ENCODE measurements at regions not wholly inside any gene's neighbourhood (a gene's known extent, or its start where the extent isn't known, plus 50 kb on each side); places are given as distances from the start of the nearest gene placed in this dataset.
A peak's percentile ranks its signal among the peaks of the same experiment; 100 is the strongest.
"Not testable (repeated sequence)": the region's sequence is repeated elsewhere in the genome, so short reads cannot be mapped to it uniquely, and the experiment has no call there.

DNA sequence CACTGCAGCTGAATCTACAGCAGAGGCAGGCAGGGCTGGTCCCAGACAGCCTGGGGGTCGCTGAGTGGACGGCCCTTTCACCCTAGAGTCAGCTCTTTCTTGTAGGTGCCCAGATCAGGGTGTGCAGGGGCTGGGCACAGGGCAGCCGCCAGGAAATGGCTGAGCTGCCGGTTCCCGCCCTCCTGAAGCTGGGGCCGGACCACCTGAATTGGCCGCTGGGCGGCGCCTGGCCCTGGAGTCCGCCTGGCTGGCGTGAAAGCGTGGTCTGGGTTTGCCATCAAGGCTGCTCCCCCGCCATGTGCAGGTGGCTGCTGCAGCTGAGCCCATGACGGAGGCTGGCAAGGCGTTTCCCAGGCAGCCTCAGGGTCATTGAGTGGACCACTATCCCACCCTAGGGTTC, 85.7 kb downstream of the POTEM start:
- DNase-seq (ENCODE audit: low spot score); ATAC-seq: not testable (repeated sequence)

GRCh38 chr14:19053426-19054050, 86.3 kb downstream of the POTEM start:
- DNase-seq (ENCODE audit: low spot score): not testable (repeated sequence)
- peak; percentile 65 for ATAC-seq

DNA sequence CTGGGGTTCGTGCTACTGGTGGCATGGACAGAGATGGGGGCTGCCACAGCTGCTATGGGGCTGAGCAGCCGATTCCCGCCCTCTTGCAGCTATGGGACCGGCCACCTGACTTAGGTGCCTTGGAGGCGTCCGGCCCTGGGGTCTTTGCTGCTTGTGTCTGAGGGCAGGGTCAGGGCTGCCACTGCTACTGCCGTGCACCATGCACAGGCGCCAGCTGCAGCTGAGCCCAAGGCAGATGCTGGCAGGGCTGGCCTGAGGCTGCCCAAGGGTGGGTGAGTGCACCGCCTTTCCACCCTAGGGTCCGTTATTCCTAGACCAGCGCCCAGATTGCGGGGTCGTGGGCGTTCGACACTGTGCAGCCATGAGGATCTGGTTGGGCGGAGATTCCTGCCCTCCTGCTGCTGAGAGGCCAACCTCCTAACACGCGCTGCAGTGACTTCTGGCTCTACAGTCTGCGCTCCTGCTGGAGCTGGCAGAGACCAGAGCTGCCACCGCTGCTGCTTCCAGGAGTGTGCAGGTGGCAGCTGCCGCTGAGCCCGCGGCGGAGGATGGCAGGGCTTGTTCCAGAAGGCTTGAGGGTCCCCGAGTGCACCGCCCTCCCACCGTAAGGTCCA, 87.0 kb downstream of the POTEM start:
- DNase-seq (ENCODE audit: low spot score); ATAC-seq: not testable (repeated sequence)

- peak; percentile 80 for ATAC-seq
These were observed 87.7 kb downstream of the POTEM start for GRCh38 chr14:19054934-19055333.

DNA sequence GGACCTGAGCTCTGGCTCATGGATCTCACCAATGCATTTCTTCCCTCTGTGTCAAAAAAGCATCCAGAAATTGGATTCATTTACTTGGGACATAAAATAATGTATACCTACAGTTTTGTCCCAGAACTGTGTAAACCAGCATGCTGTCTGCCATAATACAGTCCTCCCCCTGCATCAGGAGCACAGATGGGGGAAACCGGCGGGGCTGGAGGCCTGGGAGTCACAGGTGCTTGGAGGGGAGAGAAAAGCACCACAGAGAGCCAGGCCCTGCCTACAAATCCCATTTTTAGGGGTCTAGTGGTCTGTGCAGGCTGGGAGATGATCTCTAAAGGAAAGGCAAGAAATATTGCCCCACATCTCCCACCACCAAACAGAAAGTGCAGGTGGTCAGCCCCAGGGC, 91.8 kb downstream of the POTEM start:
- DNase-seq (ENCODE audit: low spot score); ATAC-seq: not testable (repeated sequence)

More at GRCh38 chr14:19054934-19055333, 87.7 kb downstream of the POTEM start:
- not testable (repeated sequence) for DNase-seq (ENCODE audit: low spot score)

- not testable (repeated sequence) for DNase-seq (ENCODE audit: low spot score)
- ATAC-seq: peak; percentile 73
These were observed 94.6 kb downstream of the POTEM start for GRCh38 chr14:19061689-19062450.

- ATAC-seq; DNase-seq (ENCODE audit: low spot score): not testable (repeated sequence)
These were observed 101.7 kb downstream of the POTEM start for GRCh38 chr14:19068957-19069356.

- not testable (repeated sequence) for ATAC-seq; DNase-seq (ENCODE audit: low spot score)
These were observed 105.3 kb downstream of the POTEM start for GRCh38 chr14:19072518-19072917.

DNA sequence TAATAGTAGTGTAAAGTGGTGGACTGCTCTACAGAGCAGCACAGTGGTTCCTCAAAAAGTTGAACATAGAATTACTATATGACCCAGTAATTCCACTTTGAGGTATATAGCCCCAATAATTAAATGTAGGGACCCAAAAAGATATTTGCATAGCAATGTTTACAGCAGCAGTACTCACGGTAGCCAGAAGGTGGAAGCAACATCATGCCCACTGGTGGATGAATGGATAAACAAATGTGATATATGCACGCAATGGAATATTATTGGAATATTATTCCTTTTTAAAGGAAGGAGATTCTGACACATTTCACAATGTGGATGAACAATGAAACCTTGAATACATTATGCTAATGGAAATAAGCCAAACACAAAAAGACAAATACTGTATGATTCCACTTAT, 121.4 kb downstream of the POTEM start:
- DNase-seq (ENCODE audit: low spot score): not testable (repeated sequence)
- peak; percentile 39 for ATAC-seq

DNA sequence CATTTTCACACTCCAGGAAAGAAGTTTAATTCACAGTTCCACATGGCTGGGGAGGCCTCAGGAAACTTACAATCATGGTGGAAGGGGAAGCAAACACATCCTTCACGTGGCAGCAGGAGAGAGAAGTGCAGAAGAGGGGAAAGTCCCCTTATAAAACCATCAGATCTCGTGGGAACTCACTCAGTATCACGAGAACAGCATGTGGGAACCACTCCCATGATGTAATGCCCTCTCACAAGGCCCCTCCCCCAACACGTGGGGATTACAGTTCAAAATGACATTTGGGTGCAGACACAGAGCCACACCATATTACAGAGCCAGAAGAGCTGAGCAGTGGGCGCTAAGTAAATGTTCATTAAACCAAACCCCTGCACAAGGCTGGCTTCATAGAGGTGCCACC, 126.0 kb downstream of the POTEM start:
- not testable (repeated sequence) for DNase-seq (ENCODE audit: low spot score); ATAC-seq

DNA sequence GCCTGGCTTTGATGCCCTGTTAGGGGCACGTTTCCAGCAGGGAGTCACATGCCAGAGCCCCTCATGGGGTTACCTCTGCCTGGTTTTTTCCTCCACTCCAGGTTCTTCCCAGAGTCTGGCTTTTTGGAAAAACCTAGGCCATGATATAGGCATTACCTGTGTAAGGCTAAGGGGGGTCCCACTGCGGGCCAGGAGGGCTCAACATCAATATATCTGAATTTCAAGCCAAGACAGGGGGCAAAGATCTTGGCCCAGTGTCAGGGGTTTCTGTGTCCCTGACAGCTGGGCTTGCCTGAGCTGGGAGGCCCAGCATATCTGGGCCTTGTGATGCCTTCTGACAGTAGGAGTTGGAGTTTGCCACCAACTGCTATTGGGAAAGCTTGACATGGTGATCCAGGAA, 127.5 kb downstream of the POTEM start:
- not testable (repeated sequence) for ATAC-seq; DNase-seq (ENCODE audit: low spot score)

DNA sequence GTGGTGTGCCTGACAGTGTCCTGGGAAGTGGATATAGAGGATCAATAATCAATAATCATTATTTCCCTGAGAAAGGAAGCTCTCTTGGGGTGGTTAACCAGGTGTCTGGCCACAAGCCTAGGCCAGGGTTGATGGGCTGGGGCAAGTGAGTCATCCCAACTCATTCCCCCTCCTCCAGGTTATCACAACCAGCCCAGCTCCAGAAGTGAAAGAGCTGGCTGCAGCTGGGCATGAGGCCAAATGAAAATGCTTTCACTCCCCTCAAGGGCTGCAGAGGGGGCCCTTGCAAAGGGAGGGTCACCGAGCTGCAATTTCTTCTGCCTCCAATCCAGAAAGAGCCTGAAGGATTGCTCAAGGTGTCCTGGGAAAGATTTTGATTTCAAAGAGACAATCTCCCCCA, 127.9 kb downstream of the POTEM start:
- ATAC-seq; DNase-seq (ENCODE audit: low spot score): not testable (repeated sequence)

GRCh38 chr14:19096467-19096866, 129.2 kb downstream of the POTEM start:
- DNase-seq (ENCODE audit: low spot score); ATAC-seq: not testable (repeated sequence)

GRCh38 chr14:19096876-19097275, 129.6 kb downstream of the POTEM start:
- ATAC-seq; DNase-seq (ENCODE audit: low spot score): not testable (repeated sequence)

DNA sequence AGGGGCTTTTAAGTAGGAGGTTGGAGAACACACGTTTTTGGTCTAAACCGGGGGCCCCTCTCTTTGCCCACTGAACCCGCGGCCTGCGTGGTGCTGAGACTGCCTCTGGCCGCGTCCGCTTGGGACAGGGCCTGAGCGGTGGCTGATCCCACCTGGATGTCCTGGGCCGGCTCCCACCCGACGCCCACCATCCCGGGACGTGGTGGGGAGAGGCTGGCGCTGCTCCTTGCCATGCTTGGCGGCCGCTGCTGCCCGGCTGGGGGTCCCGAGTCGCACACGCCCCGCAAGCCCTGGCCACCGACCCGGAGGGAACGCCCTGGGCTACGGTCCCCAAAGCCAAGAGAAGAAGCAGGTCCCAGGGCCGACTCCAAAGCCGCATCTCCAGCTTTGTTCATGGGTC, 130.1 kb downstream of the POTEM start:
- not testable (repeated sequence) for DNase-seq (ENCODE audit: low spot score); ATAC-seq

GRCh38 chr14:19097750-19098149, 130.5 kb downstream of the POTEM start:
- DNase-seq (ENCODE audit: low spot score); ATAC-seq: not testable (repeated sequence)

DNA sequence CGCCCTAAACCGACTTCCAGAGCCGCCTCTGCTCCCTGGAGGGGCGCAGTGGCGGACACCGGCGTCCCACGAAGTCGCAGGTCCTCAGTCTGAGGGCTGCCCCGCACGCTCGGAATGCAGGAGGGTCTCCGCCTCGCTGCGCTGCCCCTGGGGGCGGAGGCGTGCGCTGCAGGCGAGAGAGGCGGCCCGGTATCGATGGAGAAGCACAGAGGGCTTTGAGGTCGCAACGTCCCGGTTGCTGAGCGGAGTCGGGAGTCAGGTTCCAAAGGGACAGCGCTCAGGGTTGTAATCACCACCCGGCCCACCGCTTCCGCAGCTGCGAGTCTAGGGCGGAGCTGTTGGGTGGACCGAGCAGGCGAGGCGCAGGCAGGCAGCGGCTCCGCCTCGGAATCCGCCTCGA, 131.0 kb downstream of the POTEM start:
- DNase-seq (ENCODE audit: low spot score); ATAC-seq: not testable (repeated sequence)

- peak; percentile 44 for DNase-seq (ENCODE audit: low spot score)
- ATAC-seq: not testable (repeated sequence)
These were observed 131.5 kb downstream of the POTEM start for GRCh38 chr14:19098732-19099131.

DNA sequence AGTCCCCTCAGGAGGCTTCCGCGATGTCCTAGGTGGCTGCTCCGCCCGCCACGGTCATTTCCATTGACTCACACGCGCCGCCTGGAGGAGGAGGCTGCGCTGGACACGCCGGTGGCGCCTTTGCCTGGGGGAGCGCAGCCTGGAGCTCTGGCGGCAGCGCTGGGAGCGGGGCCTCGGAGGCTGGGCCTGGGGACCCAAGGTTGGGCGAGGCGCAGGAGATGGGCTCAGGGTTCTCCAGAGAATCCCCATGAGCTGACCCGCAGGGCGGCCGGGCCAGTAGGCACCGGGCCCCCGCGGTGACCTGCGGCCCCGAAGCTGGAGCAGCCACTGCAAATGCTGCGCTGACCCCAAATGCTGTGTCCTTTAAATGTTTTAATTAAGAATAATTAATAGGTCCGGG, 132.1 kb downstream of the POTEM start:
- not testable (repeated sequence) for ATAC-seq; DNase-seq (ENCODE audit: low spot score)

DNA sequence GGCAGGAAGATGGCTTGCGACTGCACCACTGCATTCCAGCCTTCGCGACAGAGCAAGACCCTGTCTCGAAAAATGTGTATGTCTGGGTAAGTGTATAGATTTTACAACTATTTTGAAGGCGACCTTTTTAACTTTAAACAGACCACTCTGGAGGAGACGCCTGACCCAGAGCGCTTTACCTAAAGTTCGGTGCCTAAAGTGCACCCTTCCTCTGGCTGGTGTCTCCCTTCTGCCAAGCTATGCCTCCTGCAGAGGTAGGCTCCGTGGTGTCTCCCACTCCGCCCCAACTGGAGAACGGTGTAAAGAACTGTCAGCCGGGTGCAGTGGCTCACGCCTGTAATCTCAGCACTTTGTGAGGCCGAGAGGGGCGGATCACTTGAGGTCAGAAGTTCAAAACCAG, 132.7 kb downstream of the POTEM start:
- ATAC-seq: not testable (repeated sequence)

DNA sequence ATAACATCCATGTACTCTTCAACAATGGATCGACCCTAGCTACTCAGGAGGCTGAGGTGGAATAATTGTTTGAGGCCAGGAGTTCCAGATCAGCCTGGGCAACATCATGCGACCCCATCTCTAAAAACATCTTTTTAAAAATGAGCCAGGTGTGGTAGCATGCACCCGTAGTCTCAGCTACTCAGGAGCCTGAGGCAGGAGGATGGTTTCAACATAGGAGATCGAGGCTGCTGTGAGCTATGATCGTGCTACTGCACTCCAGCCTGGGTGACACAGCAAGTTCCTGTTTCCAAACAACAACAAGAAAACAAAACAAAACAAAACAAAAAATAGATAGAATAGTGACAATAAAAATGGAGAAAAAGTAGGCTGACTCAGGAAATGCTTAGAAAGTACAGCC, 138.3 kb downstream of the POTEM start:
- not testable (repeated sequence) for DNase-seq (ENCODE audit: low spot score); ATAC-seq

More for the DNA sequence above, 132.7 kb downstream of the POTEM start:
- not testable (repeated sequence) for DNase-seq (ENCODE audit: low spot score)
